A549 (cell line): ENCODE measurements at regions not wholly inside any gene's neighbourhood (a gene's known extent, or its start where the extent isn't known, plus 50 kb on each side); places are given as distances from the start of the nearest gene placed in this dataset.

ENCODE experiments used
- CEBPB ChIP-seq, 2 experiments: fragments of >200 bp in 1 of 2; sonication (Bioruptor Twin) in 1 of 2; formaldehyde crosslinking in 1 of 2; IDR thresholded peaks; 2 replicates each; pipeline ENCODE4 v1.6.1; 2012 to 2016
- CHD4 ChIP-seq: fragments of 200-600 bp; sonication (generic); IDR thresholded peaks from 2 replicates; pipeline ENCODE4 v1.6.1; 2016; ENCODE audit warnings: antibody characterized with exemption, mild to moderate bottlenecking, borderline replicate concordance
- EP300 ChIP-seq, 2 experiments: fragments of >200 bp; sonication (Bioruptor Twin); formaldehyde crosslinking; IDR thresholded peaks; 2 replicates in 1 of 2; 3 replicates in 1 of 2; pipeline ENCODE4 v1.6.1; 2016 to 2017
- HOXB5 ChIP-seq: fragments of 250-450 bp; sonication (Bioruptor Pico); IDR thresholded peaks from 2 replicates; pipeline ENCODE4 v1.5.0; 2020; ENCODE audit warnings: mild to moderate bottlenecking, moderate library complexity
- JUNB ChIP-seq: fragments of >200 bp; sonication (Bioruptor Twin); formaldehyde crosslinking; IDR thresholded peaks from 2 replicates; pipeline ENCODE4 v1.6.1; 2016
- MAX ChIP-seq: IDR thresholded peaks from 2 replicates; pipeline ENCODE4 v1.6.1; 2012
- POLR2A ChIP-seq: IDR thresholded peaks from 2 replicates; pipeline ENCODE4 v1.6.1; 2012; ENCODE audit warnings: mild to moderate bottlenecking, low read length
- POLR2AphosphoS2 ChIP-seq: conservative IDR thresholded peaks from 2 replicates; pipeline ENCODE4 v1.6.1; 2012; ENCODE audit warnings: low read length, improper control_type of control experiment, inconsistent platforms
- RAD21 ChIP-seq, 2 experiments: fragments of >200 bp in 1 of 2; sonication (Bioruptor Twin) in 1 of 2; formaldehyde crosslinking in 1 of 2; IDR thresholded peaks in 1 of 2; conservative IDR thresholded peaks in 1 of 2; 2 replicates in 1 of 2; 3 replicates in 1 of 2; pipeline ENCODE4 v1.6.1; 2012 to 2018; ENCODE audit warnings: inconsistent platforms in 1 of 2
- REST ChIP-seq: fragments of 200-600 bp; sonication (generic); IDR thresholded peaks from 2 replicates; pipeline ENCODE4 v1.6.1; 2016; ENCODE audit warnings: antibody characterized with exemption, mild to moderate bottlenecking, moderate library complexity
- RFX5 ChIP-seq: fragments of 450-650 bp; IDR thresholded peaks from 2 replicates; pipeline ENCODE4 v1.7.1; 2014; ENCODE audit warnings: antibody characterized with exemption, mild to moderate bottlenecking, moderate library complexity
- SMC3 ChIP-seq: fragments of >200 bp; sonication (Bioruptor Twin); formaldehyde crosslinking; IDR thresholded peaks from 3 replicates; pipeline ENCODE4 v1.6.1; 2018; ENCODE audit warnings: inconsistent platforms
- TF ChIP-seq, protein P1 (sequence below): fragments of >200 bp; sonication (Bioruptor Twin); formaldehyde crosslinking; IDR thresholded peaks from 3 replicates; pipeline ENCODE4 v1.5.1; 2016

DNA sequence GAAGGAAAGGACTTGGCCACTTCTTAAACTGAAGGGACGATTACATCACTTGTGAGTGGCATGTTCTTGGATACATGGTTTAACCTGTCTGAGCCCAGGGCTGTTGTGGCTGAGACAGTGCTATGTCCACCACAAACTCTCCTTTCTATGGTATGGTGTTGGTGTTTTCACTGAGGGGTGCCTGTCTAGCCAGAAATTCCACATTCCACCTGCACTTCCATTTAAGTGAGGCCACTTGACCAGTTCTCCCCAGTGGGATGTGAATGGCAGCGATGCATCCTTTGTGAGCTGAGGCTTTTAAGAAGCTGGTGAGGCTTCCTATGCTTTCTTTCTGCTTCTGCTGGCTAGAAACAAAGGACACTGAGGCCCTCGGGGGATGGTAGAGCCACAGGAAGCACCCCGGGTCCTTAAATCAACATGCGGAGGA, 151.4 kb upstream of the CHD6 start:
- TF ChIP-seq RAD21 (conservative IDR thresholded peaks at IDR 0.05 in 1 of 2, IDR thresholded peaks at IDR 0.05 in 1 of 2) (no peak), CEBPB (IDR thresholded peaks at IDR 0.05) (no peak), RFX5 (no peak), POLR2AphosphoS2 (no peak), CHD4 (no peak), POLR2A (no peak), SMC3 (no peak), REST (no peak), JUNB (no peak), HOXB5 (CRISPR knock-in tag) (no peak), MAX (no peak), EP300 (IDR thresholded peaks at IDR 0.05) (no peak)
- TF ChIP-seq, protein P1, sequence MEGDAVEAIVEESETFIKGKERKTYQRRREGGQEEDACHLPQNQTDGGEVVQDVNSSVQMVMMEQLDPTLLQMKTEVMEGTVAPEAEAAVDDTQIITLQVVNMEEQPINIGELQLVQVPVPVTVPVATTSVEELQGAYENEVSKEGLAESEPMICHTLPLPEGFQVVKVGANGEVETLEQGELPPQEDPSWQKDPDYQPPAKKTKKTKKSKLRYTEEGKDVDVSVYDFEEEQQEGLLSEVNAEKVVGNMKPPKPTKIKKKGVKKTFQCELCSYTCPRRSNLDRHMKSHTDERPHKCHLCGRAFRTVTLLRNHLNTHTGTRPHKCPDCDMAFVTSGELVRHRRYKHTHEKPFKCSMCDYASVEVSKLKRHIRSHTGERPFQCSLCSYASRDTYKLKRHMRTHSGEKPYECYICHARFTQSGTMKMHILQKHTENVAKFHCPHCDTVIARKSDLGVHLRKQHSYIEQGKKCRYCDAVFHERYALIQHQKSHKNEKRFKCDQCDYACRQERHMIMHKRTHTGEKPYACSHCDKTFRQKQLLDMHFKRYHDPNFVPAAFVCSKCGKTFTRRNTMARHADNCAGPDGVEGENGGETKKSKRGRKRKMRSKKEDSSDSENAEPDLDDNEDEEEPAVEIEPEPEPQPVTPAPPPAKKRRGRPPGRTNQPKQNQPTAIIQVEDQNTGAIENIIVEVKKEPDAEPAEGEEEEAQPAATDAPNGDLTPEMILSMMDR: no peak
